ENCODE measurements at regions not wholly inside any gene's neighbourhood (a gene's known extent, or its start where the extent isn't known, plus 50 kb on each side); places are given as distances from the start of the nearest gene placed in this dataset.
"Not testable (repeated sequence)": the region's sequence is repeated elsewhere in the genome, so short reads cannot be mapped to it uniquely, and the experiment has no call there.

GRCh38 chr2:8253781-8254180 lies 428.1 kb upstream of the ID2 start:
- no peak for DNase-seq

DNA sequence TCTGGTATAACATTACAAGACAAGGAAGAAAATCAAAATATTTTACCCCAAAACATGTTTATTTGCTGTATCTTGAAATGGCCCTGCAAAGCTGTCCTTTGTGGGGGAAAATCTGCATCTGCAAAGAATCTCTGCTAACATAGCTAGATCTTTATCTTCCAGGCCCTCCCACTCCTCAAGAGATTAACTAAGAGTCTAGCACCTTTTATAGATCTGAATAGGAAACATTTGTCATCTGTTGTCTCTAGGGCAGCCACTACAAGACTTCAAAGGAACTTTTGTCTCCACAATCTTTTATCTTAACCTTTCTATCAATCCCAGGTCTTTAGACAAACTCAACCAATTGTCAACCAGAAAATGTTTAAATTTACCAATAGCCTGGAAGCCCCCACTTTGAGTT lies 427.6 kb upstream of the ID2 start:
- not testable (repeated sequence) for DNase-seq

DNA sequence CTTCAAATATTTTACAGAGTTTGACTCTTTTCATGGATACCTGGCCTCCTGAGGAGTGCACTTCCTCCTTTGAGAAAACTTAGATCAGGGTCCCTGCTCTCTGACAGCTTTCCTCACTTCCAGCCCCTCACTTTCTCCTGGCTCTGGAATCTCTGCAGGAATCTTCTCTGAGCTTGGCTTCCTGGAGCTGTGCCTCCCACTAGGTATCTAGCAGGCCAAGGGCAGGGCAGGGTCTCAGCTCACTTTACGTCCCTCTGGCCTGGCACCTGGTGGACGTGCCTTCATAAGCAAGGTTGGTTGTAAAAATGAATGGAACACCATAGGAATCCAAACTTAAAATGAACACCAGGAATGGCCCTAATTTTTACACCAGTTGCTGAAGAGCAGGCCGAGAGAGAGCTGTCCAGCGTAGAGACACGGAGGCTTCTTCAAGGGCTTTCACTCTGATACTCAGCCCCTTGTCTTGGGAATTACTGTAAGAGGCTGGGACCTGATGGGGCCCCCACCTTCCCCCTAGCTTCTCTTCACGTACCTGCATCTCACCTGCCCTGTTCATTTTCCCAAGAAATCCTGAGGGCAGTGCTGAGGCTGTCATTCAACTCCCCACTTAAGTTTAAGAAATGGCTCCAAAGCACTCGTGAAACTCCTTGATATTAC lies 426.9 kb upstream of the ID2 start:
- no peak for DNase-seq

DNA sequence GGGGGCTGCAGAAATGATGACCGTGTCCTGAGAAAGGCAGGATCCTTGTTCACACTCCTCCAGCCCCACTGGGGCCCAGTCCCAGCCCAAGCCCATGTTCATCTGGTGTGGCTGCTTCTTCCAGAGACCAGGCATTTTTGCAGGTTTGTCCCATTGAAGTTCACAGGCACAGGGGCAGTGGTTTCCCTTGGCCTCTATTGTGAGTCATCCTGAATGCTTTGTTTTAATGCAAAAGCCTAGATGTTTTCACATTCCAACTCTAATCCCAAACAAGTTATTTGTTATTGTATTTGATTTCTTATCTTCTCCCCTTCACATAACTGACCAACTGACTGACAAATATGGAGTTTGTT lies 426.4 kb upstream of the ID2 start:
- DNase-seq = no peak

DNA sequence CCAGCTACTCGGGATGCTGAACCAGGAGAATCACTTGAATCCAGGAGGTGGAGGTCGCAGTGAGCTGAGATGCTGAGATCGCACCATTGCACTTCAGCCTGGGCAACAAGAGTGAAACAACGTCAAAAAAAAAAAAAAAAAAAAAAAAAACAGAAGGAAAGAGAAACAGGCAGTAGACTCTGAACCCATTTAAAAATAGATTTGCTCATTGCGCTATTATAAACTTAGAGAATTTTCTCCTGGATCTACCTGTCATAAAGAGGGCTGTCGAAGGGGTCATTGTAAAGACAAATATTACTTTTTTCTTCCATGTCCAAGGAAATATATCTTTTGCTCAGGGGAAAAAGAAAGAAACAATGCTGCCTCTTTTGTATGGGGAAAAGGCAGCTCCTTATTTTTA lies 425.0 kb upstream of the ID2 start:
- no peak for DNase-seq

- DNase-seq = no peak
Measured at GRCh38 chr2:8257502-8257901, 424.4 kb upstream of the ID2 start.

- no peak for DNase-seq
Measured at GRCh38 chr2:8258406-8258805, 423.4 kb upstream of the ID2 start.

DNA sequence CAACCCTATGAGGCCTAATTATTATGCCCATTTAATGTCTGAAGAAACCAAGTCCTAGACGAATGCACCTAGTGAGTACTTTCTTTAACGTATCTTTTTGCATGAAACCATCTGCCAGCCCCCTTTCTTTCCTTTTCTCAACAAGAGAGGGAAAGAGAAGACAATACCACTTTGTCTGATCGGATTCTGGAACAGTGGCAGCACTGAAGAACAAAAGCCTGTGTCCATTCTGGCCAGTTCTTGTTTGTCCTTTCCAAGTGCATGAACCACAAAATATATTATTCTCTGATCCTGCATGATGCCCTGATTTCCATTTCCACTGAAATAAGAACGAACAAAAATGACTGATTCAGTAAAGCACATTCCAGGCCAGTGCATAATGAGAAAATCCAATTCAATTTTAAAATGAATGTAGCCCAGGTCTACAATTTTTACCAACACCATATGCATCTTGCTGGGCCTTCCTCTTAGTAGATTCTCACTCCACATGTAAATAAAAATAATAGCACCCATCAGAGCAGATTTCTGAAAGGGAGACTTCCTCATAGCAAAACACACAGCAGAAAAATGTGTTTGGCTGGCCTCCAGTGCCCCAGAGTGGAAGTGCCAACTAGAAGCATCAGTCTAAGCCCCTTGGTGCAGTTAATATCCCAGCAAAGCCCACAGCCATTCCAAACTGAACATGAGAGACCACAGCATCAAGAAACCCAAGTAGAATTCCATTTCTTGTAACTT lies 422.6 kb upstream of the ID2 start:
- no peak for DNase-seq

- DNase-seq = no peak
Measured at GRCh38 chr2:8259841-8260178, 422.0 kb upstream of the ID2 start.

DNA sequence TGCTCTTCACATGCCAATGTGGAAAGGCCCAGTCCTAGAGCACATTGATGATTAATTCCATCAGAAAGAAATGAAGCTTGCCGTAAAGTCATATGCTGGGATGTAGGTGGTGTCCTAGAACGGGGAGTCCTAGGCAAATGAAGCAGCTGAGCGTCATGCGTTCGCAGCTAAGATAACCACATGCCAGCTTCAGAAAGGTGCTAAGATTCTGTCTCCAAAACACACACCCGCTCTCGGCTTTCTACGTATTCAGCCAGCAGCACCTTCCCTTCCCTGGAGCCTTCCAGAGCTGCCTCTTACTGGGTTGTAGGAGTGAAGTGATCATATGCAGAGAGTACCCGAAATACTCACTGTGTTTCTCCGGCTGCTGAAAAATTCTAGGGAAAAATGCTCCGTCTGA lies 421.6 kb upstream of the ID2 start:
- no peak for DNase-seq

- DNase-seq = no peak
Measured at GRCh38 chr2:8263901-8264300, 418.0 kb upstream of the ID2 start.

DNA sequence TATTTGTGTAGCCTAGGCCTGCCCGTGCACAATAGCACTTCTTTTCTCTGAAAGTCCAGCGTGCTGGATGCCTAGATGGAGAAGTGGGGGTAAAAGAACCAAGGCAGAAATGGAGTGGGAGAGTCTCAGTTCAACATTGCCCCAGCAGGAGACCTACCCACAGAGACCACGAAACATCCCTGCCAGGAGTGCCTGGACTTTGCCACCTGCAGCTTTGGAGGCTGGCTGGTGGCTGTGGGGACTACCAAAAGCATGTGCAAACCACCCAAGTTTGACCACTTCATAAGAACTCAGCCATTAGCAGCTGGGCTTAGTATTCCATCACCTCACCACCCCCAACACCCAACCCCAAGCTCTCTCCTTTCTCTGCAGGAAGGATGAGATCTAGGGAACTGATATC lies 416.9 kb upstream of the ID2 start:
- DNase-seq = no peak

GRCh38 chr2:8265476-8266226 lies 416.2 kb upstream of the ID2 start:
- no peak for DNase-seq

GRCh38 chr2:8266563-8266962 lies 415.3 kb upstream of the ID2 start:
- no peak for DNase-seq

DNA sequence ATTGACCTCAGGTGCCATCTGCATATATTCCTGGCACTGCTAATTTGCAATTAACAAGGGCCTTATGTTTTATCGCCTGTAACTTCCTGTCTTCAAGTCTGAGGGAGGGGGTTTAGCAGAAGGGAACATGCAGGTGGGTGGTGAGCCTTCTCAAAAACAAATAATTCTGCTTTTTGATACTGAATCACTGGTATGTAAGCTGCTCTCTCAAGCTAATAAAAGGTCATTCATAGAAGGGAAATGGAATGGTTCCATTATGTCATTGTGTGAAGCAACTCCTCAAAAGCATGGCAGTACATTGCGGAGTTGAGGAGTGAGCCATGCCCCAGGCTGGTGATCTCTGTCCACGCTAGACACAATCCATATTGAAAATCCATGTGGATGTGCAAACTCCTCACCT lies 414.8 kb upstream of the ID2 start:
- no peak for DNase-seq

- DNase-seq = no peak
Measured at GRCh38 chr2:8267721-8268120, 414.1 kb upstream of the ID2 start.

DNA sequence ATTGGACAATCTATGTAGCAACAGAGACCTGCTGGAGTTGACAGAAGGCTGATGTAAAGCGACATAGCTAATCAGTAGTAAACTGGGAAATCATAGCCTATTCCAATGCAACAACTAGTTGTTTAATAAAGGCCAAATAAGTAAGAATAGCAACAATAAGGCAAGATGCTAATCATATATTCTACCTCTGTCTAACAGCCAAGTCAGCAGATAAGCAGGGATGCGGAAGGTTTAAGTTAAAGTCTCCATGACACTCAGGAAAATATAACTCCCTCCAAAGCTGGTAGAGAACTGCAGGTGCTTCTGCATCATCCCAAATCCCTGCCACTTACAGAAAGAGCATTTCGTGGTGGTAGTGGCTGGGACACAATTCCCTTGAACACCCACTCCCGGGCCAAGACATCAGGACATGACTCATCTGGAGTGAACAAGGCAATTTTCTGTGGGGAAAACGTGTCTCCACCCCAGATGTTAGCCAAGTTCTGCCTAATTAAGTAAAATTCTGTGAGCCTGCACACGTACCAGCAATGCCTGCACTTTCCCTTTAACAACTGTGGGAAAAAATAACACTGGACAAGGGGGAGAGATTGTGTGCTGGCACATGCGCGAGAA lies 413.6 kb upstream of the ID2 start:
- no peak for DNase-seq

DNA sequence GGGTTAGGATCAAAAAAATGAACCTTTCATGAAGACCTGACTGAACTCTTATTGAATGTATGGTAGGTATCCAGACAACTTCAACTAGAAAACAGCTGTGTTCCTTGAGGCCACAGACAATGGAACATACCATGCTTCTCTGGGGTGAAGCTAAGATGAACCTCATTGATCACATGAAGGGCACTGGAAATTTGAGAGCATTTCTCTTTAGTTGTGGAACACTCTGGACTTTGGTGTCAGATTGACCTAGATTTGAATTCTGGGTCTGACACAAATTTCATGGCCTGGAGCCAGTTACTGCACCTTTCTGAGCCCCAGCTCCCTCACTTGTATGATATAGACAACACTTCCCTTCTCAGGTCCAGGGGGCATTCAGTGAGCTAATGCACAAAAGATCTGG lies 411.2 kb upstream of the ID2 start:
- no peak for DNase-seq

GRCh38 chr2:8271461-8271860 lies 410.4 kb upstream of the ID2 start:
- DNase-seq = no peak

- no peak for DNase-seq
Measured at GRCh38 chr2:8276026-8276425, 405.8 kb upstream of the ID2 start.

GRCh38 chr2:8277921-8278571 lies 403.8 kb upstream of the ID2 start:
- DNase-seq = no peak

DNA sequence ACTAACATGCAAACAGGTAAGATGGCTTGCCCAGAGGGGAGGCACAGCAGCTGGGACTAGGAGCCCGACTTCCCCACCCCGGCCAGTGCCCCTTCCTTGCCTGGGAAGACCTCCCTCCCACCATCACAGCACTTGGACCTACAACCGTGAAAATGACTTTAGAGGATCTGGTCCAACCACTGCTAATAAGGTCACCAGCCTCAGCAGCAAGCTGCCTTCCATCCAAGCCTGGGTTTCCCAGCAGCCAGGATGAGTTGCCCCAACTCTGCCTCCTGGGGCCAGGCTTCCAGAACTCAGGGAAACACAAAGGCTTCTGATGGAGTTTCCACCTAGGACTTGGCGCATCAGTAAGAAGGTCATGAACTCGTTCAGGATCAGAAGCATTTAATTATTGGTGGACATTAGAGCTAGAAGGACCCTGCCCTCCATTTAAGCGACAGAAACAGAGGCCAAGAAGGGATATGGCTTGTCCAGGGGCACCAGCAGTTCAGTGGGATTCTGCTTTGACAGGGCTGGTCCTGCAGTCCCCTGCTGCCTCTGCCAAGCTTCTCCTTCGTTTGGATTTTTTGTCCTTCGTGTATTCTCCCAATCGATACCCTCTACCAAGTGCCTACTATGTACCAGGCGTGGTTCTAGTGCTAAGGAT lies 403.0 kb upstream of the ID2 start:
- DNase-seq = no peak

- no peak for DNase-seq
Measured at GRCh38 chr2:8279506-8279905, 402.4 kb upstream of the ID2 start.

Measured in NCI-H187 treated with DMSO at 0.1 percent for 48 hours (cell line).